ENCODE measurements at regions not wholly inside any gene's neighbourhood (a gene's known extent, or its start where the extent isn't known, plus 50 kb on each side); places are given as distances from the start of the nearest gene placed in this dataset.

DNA sequence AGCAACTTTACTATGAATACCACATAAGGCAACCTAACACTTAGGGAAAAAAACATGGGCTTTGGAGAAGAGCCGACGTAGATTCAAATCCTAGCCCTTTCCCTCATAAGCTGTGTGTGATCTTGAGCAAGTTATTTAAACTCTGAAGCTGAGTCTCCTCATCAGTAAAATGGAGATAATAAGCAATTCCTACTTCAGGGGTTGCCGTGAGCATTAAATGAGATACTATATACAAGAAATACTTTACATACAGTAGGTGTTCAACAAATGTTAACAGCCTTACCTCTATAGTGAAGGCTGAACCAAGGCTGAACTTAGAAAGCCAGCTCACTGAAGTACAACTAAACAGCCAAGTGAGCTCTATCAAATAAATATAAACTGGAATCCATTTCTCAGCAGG lies 146.2 kb upstream of the DKK2 start:
- H3K27ac Mint-ChIP-seq (ENCODE audit: unreplicated experiment) = no peak overlapping the region
- no peaks in the 10 kb centered on the region for H3K27me3 Mint-ChIP-seq (ENCODE audit: unreplicated experiment)
- TF ChIP-seq, protein P1, sequence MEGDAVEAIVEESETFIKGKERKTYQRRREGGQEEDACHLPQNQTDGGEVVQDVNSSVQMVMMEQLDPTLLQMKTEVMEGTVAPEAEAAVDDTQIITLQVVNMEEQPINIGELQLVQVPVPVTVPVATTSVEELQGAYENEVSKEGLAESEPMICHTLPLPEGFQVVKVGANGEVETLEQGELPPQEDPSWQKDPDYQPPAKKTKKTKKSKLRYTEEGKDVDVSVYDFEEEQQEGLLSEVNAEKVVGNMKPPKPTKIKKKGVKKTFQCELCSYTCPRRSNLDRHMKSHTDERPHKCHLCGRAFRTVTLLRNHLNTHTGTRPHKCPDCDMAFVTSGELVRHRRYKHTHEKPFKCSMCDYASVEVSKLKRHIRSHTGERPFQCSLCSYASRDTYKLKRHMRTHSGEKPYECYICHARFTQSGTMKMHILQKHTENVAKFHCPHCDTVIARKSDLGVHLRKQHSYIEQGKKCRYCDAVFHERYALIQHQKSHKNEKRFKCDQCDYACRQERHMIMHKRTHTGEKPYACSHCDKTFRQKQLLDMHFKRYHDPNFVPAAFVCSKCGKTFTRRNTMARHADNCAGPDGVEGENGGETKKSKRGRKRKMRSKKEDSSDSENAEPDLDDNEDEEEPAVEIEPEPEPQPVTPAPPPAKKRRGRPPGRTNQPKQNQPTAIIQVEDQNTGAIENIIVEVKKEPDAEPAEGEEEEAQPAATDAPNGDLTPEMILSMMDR (IDR thresholded peaks at IDR 0.05; ENCODE audit: unreplicated experiment) = no peak
- no peaks in the 10 kb centered on the region for H3K4me1 Mint-ChIP-seq (ENCODE audit: unreplicated experiment)
- H3K9me3 Mint-ChIP-seq (ENCODE audit: unreplicated experiment) = no peaks in the 10 kb centered on the region
- no peaks in the 10 kb centered on the region for H3K36me3 Mint-ChIP-seq (ENCODE audit: low read depth, unreplicated experiment)
- no peak overlapping the region for H3K4me3 Mint-ChIP-seq (ENCODE audit: unreplicated experiment)
- DNase-seq (ENCODE audit: low spot score) = no peak

DNA sequence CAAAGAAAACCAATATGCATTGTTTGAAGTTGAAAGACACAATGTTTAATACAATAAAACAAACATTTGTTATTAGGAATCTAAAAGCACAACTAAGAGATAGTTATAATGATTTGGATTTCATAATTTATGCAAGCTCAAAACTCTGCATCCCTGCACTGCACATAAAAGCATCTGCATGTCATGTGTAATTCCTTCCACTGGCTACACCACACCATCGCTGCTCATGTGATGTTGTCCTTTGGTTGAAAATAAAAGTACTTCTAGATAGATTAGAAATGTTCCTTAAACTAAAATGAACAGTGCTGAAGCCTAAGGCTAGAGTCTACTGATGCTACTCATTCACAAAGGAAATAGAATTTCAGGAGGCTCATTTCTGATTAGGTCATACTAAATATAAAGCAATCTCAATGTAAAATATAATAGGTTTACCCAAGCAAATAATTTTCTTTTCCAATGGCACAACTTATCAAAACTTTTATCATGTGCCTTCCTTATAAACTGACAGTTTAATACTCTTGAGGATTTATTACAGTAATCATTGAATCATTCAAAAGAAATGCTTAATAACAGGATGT lies 130.8 kb upstream of the DKK2 start:
- Mint-ChIP-seq H3K27me3 (ENCODE audit: unreplicated experiment) (no peaks in the 10 kb centered on the region), H3K27ac (ENCODE audit: unreplicated experiment) (no peak overlapping the region), H3K36me3 (ENCODE audit: low read depth, unreplicated experiment) (no peaks in the 10 kb centered on the region), H3K9me3 (ENCODE audit: unreplicated experiment) (no peaks in the 10 kb centered on the region), H3K4me3 (ENCODE audit: unreplicated experiment) (no peak overlapping the region), H3K4me1 (ENCODE audit: unreplicated experiment) (peaks cover 2% of the 10 kb centered on the region)
- TF ChIP-seq, protein P1 (IDR thresholded peaks at IDR 0.05; ENCODE audit: unreplicated experiment) = no peak
- no peak for DNase-seq (ENCODE audit: low spot score)

DNA sequence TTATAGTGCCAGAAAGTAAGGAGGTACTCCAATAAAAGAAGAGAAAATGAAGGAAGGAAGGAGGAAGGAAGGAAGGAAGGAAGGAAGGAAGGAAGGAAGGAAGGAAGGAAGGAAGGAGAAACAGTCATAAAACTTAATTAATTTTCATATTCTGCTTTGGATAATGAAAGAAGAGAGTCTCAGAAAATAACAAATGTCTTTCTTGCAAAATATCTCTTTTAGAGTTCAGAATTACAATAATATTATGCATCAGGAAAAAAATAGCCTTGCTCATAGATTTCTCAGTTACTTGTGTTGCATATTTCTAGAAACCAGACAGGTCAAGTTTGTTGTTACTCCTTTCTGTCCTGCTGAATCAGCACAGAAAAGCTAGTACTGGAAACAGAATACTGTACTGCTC lies 130.1 kb upstream of the DKK2 start:
- H3K4me1 Mint-ChIP-seq (ENCODE audit: unreplicated experiment) = no peaks in the 10 kb centered on the region
- H3K9me3 Mint-ChIP-seq (ENCODE audit: unreplicated experiment) = no peaks in the 10 kb centered on the region
- H3K27me3 Mint-ChIP-seq (ENCODE audit: unreplicated experiment) = no peaks in the 10 kb centered on the region
- TF ChIP-seq, protein P1 (IDR thresholded peaks at IDR 0.05; ENCODE audit: unreplicated experiment) = no peak
- DNase-seq (ENCODE audit: low spot score) = no peak
- H3K36me3 Mint-ChIP-seq (ENCODE audit: low read depth, unreplicated experiment) = no peaks in the 10 kb centered on the region
- no peak overlapping the region for H3K27ac Mint-ChIP-seq (ENCODE audit: unreplicated experiment)
- no peak overlapping the region for H3K4me3 Mint-ChIP-seq (ENCODE audit: unreplicated experiment)

DNA sequence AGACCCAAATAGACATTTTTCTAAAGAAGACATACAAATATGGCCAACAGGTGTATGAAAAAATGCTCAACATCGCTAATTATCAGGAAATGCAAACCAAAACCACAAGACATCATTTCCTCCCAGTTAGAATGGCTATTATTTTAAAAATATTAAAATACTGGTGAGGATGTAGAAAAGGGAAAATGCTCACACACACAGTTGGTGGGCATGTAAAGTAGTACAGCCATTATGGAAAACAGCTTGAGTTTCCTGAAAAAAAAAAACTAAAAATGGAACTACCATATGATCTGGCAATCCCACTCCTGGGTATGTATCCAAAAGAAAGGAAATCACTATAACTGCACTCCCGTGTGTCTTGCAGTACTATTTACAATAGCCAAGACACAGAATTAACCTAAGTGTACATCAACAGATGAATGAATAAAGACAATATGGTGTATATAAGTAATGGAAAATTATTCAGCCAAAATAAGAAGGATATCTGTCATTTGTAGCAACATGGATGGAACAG lies 128.9 kb upstream of the DKK2 start:
- no peak overlapping the region for H3K4me3 Mint-ChIP-seq (ENCODE audit: unreplicated experiment)
- H3K27ac Mint-ChIP-seq (ENCODE audit: unreplicated experiment) = no peak overlapping the region

DNA sequence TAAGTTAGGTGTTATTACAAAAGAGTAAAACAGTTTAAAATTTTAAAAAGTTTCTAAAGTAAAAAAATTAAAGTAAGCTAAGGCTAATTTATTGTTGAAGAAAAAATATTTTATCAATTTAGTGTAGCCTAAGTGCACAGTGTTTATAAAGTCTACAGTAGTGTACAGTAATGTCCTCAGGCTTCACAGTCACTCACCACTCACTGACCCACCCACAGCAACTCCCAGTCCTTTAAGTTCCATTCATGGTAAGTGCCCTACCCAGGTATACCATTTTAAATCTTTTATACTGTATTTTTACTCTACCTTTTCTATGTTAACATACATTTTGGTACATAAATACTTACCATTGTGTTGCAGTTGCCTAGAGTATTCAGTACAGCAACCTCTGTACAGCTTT lies 120.3 kb upstream of the DKK2 start:
- Mint-ChIP-seq H3K9me3 (ENCODE audit: unreplicated experiment) (no peaks in the 10 kb centered on the region), H3K27ac (ENCODE audit: unreplicated experiment) (no peak overlapping the region), H3K36me3 (ENCODE audit: low read depth, unreplicated experiment) (peaks cover 3% of the 10 kb centered on the region), H3K4me1 (ENCODE audit: unreplicated experiment) (peaks cover 36% of the 10 kb centered on the region), H3K4me3 (ENCODE audit: unreplicated experiment) (no peak overlapping the region), H3K27me3 (ENCODE audit: unreplicated experiment) (peaks cover 2% of the 10 kb centered on the region)
- DNase-seq (ENCODE audit: low spot score) = no peak
- TF ChIP-seq, protein P1 (IDR thresholded peaks at IDR 0.05; ENCODE audit: unreplicated experiment) = no peak

More for the DNA sequence above, 128.9 kb upstream of the DKK2 start:
- TF ChIP-seq, protein P1 (IDR thresholded peaks at IDR 0.05; ENCODE audit: unreplicated experiment) = no peak
- Mint-ChIP-seq H3K36me3 (ENCODE audit: low read depth, unreplicated experiment) (no peaks in the 10 kb centered on the region), H3K27me3 (ENCODE audit: unreplicated experiment) (no peaks in the 10 kb centered on the region), H3K9me3 (ENCODE audit: unreplicated experiment) (no peaks in the 10 kb centered on the region), H3K4me1 (ENCODE audit: unreplicated experiment) (no peaks in the 10 kb centered on the region)
- no peak for DNase-seq (ENCODE audit: low spot score)

All from endothelial cell (in vitro differentiated cells).